CD4-positive, alpha-beta T cell treated with Interleukin-4 for 1 hour (primary cell): ENCODE measurements at regions not wholly inside any gene's neighbourhood (a gene's known extent, or its start where the extent isn't known, plus 50 kb on each side); places are given as distances from the start of the nearest gene placed in this dataset.
A peak's percentile ranks its signal among the peaks of the same experiment; 100 is the strongest.
"Not testable (repeated sequence)": the region's sequence is repeated elsewhere in the genome, so short reads cannot be mapped to it uniquely, and the experiment has no call there.

Experiments used
- DNase-seq, 2 donors: peaks; one replicate each; pipeline ENCODE4 v3.0.0-alpha.2; 2020 to 2022

GRCh38 chrX:39244147-39244546, 442.9 kb downstream of the MID1IP1 start:
- no peak for DNase-seq

- no peak for DNase-seq
These were observed 443.8 kb downstream of the MID1IP1 start for GRCh38 chrX:39245024-39245423.

- no peak for DNase-seq
These were observed 446.3 kb downstream of the MID1IP1 start for GRCh38 chrX:39247536-39247935.

- DNase-seq: no peak
These were observed 447.1 kb downstream of the MID1IP1 start for GRCh38 chrX:39248330-39248729.

GRCh38 chrX:39249999-39250398, 448.7 kb downstream of the MID1IP1 start:
- DNase-seq: no peak

- no peak for DNase-seq
These were observed 450.7 kb downstream of the MID1IP1 start for GRCh38 chrX:39251995-39252394.

- no peak for DNase-seq
These were observed 452.3 kb downstream of the MID1IP1 start for GRCh38 chrX:39253551-39253950.

GRCh38 chrX:39258331-39258730, 457.1 kb downstream of the MID1IP1 start:
- no peak for DNase-seq

- no peak for DNase-seq
These were observed 459.7 kb downstream of the MID1IP1 start for GRCh38 chrX:39260965-39261364.

GRCh38 chrX:39261446-39262147, 460.3 kb downstream of the MID1IP1 start:
- peak in 1 of 2 donors; percentile 56 for DNase-seq

GRCh38 chrX:39262641-39263040, 461.4 kb downstream of the MID1IP1 start:
- DNase-seq: no peak

- no peak for DNase-seq
These were observed 462.8 kb downstream of the MID1IP1 start for GRCh38 chrX:39264023-39264422.

- DNase-seq: no peak
These were observed 465.9 kb downstream of the MID1IP1 start for GRCh38 chrX:39267176-39267575.

- no peak for DNase-seq
These were observed 466.9 kb downstream of the MID1IP1 start for GRCh38 chrX:39268207-39268606.

- no peak for DNase-seq
These were observed 474.3 kb downstream of the MID1IP1 start for GRCh38 chrX:39275500-39276068.

GRCh38 chrX:39277685-39278390, 476.6 kb downstream of the MID1IP1 start:
- not testable (repeated sequence) for DNase-seq

- DNase-seq: no peak
These were observed 482.0 kb downstream of the MID1IP1 start for GRCh38 chrX:39283239-39283638.

- no peak for DNase-seq
These were observed 487.3 kb downstream of the MID1IP1 start for GRCh38 chrX:39288592-39288991.

- DNase-seq: no peak
These were observed 488.6 kb downstream of the MID1IP1 start for GRCh38 chrX:39289827-39290226.

- DNase-seq: no peak
These were observed 491.9 kb downstream of the MID1IP1 start for GRCh38 chrX:39293203-39293602.

GRCh38 chrX:39296472-39296871, 495.2 kb downstream of the MID1IP1 start:
- DNase-seq: no peak

GRCh38 chrX:39298821-39299220, 497.6 kb downstream of the MID1IP1 start:
- DNase-seq: no peak

- DNase-seq: no peak
These were observed 498.4 kb downstream of the MID1IP1 start for GRCh38 chrX:39299615-39300014.

- DNase-seq: no peak
These were observed 499.8 kb downstream of the MID1IP1 start for GRCh38 chrX:39301036-39301435.
